CD4-positive, alpha-beta T cell treated with Interferon gamma for 1 hour (primary cell): ENCODE measurements at regions not wholly inside any gene's neighbourhood (a gene's known extent, or its start where the extent isn't known, plus 50 kb on each side); places are given as distances from the start of the nearest gene placed in this dataset.

Experiments used
- DNase-seq: peaks from one replicate; pipeline ENCODE4 v3.0.0-alpha.2; 2020

DNA sequence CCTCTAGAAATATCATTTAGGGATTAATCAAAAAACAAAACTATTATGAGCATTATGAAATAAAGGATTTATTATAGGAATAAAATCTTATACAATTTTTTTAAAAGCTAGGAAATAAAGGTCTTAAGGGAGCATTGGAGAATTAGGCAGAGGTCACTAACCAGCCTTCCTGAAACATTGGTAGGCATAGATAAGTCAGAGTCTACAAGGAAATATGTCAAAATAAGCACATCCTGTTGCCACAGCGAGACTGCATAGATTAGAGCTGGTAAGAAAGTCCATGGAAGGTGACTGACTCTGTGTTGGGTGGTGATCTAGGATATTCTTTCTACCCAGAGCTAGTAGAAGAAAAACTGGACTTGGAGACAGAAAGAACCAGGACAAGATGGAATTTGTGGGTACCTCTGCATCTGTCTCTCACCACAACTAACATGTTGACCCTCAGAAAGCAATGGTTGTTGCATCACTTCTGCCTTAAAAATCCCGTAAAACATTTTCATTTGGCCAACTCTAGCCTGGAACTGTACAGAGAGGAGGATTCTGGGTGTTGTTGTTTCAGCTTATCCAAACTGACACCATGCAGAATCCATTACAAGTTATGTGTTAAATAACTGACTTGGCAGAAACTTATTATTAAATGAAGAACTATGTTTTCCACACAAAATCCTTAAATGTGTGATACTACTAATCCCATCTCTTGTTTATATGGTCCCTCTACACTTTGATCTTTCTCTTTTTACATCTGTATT lies 77.1 kb downstream of the FBXO5 start:
- DNase-seq: no peak

DNA sequence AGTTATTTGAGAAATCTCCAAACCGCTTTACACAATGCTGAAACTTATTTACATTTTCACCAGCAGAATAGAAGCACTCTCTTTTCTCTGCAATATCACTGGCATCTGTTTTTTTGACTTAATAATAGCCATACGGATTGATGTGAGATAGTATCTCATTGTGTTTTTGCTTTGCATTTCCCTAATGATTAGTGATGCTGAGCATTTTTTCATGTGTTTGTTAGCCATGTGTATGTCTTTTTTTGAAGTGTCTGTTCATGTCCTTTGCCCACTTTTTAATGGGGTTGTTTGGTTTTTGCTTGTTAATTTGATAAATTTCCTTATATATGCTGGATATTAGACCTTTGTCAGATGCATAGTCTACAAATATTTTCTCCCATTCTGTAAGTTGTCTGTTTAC lies 73.6 kb downstream of the FBXO5 start:
- no peak for DNase-seq

DNA sequence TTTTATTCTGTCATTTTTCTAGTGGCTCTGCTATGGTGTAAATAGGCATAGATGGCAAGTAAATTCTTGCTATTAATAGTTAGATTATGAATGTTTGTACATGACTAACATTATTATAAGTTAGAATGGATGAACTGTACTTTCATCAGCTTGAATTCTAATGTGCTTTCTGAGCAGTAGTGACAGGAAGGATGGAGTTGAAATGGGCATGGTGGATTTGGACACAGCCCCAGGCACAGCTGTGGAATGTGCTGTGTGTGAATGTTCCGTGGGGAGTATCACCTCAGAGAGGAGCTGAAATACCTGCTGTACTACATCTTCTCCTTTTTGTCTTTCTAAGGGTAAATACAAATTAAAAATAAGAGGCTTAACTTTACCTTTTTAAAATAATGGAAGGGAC lies 66.8 kb downstream of the FBXO5 start:
- no peak for DNase-seq

DNA sequence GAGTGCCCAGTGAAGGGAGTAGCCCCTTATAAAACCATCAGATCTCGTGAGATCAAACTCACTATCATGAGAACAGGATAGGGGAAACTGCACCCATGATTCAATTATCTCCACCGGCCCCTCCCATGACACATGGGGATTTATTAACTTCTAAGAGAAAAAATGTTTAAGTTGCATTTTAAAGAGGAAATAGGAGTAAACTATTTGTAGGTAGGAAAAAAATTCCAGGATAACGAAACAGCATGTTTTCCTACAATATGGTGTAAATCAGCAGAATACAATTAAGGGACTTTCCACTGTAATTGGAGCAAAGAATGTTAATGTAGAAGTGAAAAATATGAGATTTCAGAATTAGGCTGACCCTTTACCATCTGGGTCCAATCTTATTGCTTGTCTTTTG lies 63.9 kb downstream of the FBXO5 start:
- DNase-seq: no peak

DNA sequence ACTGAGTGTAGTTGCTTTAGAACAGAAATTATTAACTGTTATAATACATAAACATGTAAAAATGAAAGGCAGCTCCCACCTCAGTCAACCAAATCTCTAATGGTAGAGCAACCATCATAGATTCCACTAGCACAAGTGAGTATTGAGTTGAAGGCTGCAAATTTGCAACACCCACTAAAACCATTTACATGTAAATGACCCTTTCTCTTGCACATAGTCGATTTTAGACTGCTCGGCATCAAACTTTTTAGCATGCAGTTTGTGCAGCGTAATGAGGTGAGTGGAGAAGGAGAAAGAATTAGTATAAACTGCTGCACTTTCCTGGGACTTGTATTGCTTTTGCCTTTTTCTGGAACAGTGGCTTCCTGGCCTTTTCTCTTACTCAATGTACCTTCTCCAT lies 62.8 kb downstream of the FBXO5 start:
- no peak for DNase-seq
